Fibroblast of mammary gland (primary cell): ENCODE measurements at regions not wholly inside any gene's neighbourhood (a gene's known extent, or its start where the extent isn't known, plus 50 kb on each side); places are given as distances from the start of the nearest gene placed in this dataset.

Source experiments
- DNase-seq: peaks from one replicate; pipeline ENCODE4 v3.0.0-alpha.2; 2010; ENCODE audit warnings: low read depth
- H3K4me3 ChIP-seq: 2 replicates; pipeline ENCODE4 v1.5.1; 2011; ENCODE audit warnings: low read depth, mild to moderate bottlenecking, low read length, moderate library complexity; ENCODE audit not compliant: control insufficient read depth
- CTCF ChIP-seq: conservative IDR thresholded peaks from 2 replicates; pipeline ENCODE4 v1.5.1; 2011; ENCODE audit warnings: low read depth, low read length, inconsistent platforms; ENCODE audit not compliant: control insufficient read depth, insufficient read depth

- TF ChIP-seq CTCF: no peak
- DNase-seq: no peak
- no peak overlapping the region for H3K4me3 ChIP-seq
These were observed 136.4 kb upstream of the COPS8 start for GRCh38 chr2:236949089-236949905.

GRCh38 chr2:236951830-236952475, 133.7 kb upstream of the COPS8 start:
- no peak for DNase-seq
- no peak overlapping the region for H3K4me3 ChIP-seq
- no peak for TF ChIP-seq CTCF

GRCh38 chr2:236954641-236955040, 131.0 kb upstream of the COPS8 start:
- no peak overlapping the region for H3K4me3 ChIP-seq
- no peak for TF ChIP-seq CTCF
- DNase-seq: no peak

DNA sequence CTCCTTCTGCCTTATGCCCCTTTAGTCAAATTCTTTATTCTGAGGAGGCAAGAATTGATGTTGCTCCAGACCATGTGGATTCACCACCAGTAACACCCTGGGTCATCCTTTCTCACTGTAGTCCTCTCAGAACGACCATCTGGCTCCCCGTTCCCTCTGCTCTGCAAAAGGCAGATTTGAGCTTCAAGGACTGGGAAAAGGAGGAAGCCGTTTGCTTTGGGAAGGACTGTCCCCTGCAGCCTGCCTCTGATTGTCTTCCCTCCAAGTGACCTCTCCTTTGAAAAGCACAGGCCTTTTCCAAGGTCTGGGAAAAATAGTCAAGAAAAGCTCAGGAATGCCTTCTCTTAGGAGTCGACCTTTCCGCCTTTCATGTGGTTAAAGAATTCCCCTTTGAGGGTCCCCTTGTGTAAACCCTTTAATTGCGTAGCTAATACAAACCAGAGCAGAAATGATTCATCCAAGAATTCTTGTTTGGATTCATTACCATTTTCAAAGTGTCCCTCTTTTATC, 130.1 kb upstream of the COPS8 start:
- H3K4me3 ChIP-seq: no peak overlapping the region
- DNase-seq: peak; percentile 47
- no peak for TF ChIP-seq CTCF

- TF ChIP-seq CTCF: no peak
- H3K4me3 ChIP-seq: no peak overlapping the region
- no peak for DNase-seq
These were observed 129.6 kb upstream of the COPS8 start for GRCh38 chr2:236956031-236956618.

DNA sequence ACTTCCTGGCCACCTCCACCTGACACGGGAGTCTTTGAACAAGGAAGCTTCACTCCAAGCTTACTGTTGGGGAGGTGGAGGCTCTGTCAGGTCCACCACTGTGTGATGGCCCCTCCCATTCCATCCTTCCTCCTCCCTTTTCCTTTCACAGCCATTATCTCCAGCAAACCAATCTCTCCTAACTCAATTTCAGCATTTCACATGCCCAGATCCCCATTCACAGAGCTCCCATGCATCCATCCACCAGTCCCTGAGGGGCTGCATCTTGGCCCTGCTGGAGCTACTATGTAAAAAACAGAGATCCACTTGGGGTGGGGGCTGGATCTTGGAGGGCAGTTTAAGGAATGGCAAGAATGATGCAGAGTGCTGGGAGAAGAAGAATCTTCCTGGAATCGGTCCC, 129.0 kb upstream of the COPS8 start:
- DNase-seq: no peak
- no peak overlapping the region for H3K4me3 ChIP-seq
- no peak for TF ChIP-seq CTCF
